Karpas-422 (cell line): ENCODE measurements at regions not wholly inside any gene's neighbourhood (a gene's known extent, or its start where the extent isn't known, plus 50 kb on each side); places are given as distances from the start of the nearest gene placed in this dataset.

ENCODE experiments used
- DNase-seq: peaks from one replicate; pipeline ENCODE4 v3.0.0-alpha.2; 2015
- H2AFZ ChIP-seq: fragments of 200-600 bp; sonication (generic); 2 replicates; pipeline ENCODE4 v1.6.1; 2014; ENCODE audit warnings: antibody characterized with exemption, low read length, mixed read lengths
- H3K27ac ChIP-seq: fragments of 200-600 bp; sonication (generic); 2 replicates; pipeline ENCODE4 v1.5.1; 2014; ENCODE audit warnings: mild to moderate bottlenecking, low read length, moderate library complexity
- H3K27me3 ChIP-seq: fragments of 200-600 bp; sonication (generic); 2 replicates; pipeline ENCODE4 v1.6.1; 2014; ENCODE audit warnings: low read length, mixed read lengths
- H3K36me3 ChIP-seq: fragments of 200-600 bp; sonication (generic); 2 replicates; pipeline ENCODE4 v1.6.1; 2014; ENCODE audit warnings: low read length, mixed read lengths; ENCODE audit not compliant: insufficient read depth
- H3K4me1 ChIP-seq: fragments of 200-600 bp; sonication (generic); 2 replicates; pipeline ENCODE4 v1.6.1; 2014; ENCODE audit warnings: mild to moderate bottlenecking, low read length, mixed read lengths
- H3K4me2 ChIP-seq: fragments of 200-600 bp; sonication (generic); 2 replicates; pipeline ENCODE4 v1.6.1; 2014; ENCODE audit warnings: low read length, low read depth, mild to moderate bottlenecking; ENCODE audit not compliant: poor library complexity, severe bottlenecking
- H3K4me3 ChIP-seq: fragments of 200-600 bp; sonication (generic); 2 replicates; pipeline ENCODE4 v1.5.1; 2014; ENCODE audit warnings: mild to moderate bottlenecking, antibody characterized with exemption, low read length, mixed read lengths
- H3K79me2 ChIP-seq: fragments of 200-600 bp; sonication (generic); 2 replicates; pipeline ENCODE4 v1.6.1; 2014; ENCODE audit warnings: mild to moderate bottlenecking, low read length, mixed read lengths
- H3K9ac ChIP-seq: fragments of 200-600 bp; sonication (generic); 2 replicates; pipeline ENCODE4 v1.6.0; 2014; ENCODE audit warnings: low read length
- H3K9me2 ChIP-seq: fragments of 200-600 bp; sonication (generic), shearing (Covaris generic); replicated peaks from 2 replicates; pipeline ENCODE4 v1.6.0; 2014; ENCODE audit warnings: mild to moderate bottlenecking, low read length, moderate library complexity; ENCODE audit not compliant: insufficient read depth
- H3K9me3 ChIP-seq: fragments of 300-700, 200-600 bp; sonication (generic); 2 replicates; pipeline ENCODE4 v1.6.1; 2014; ENCODE audit warnings: low read length, mixed read lengths
- H4K20me1 ChIP-seq: fragments of 200-600 bp; sonication (generic); 2 replicates; pipeline ENCODE4 v1.6.1; 2014; ENCODE audit warnings: mild to moderate bottlenecking, antibody characterized with exemption, low read length, low read depth; ENCODE audit not compliant: insufficient read depth

- H2AFZ ChIP-seq: no peak overlapping the region
- H3K9me3 ChIP-seq: no peaks in the 10 kb centered on the region
- no peak overlapping the region for H3K9ac ChIP-seq
- H3K79me2 ChIP-seq: no peaks in the 10 kb centered on the region
- DNase-seq: no peak
- no peaks in the 10 kb centered on the region for H3K9me2 ChIP-seq
- H3K27me3 ChIP-seq: no peaks in the 10 kb centered on the region
- H3K4me2 ChIP-seq: no peak overlapping the region
- no peaks in the 10 kb centered on the region for H4K20me1 ChIP-seq
- no peaks in the 10 kb centered on the region for H3K4me1 ChIP-seq
- H3K36me3 ChIP-seq: no peaks in the 10 kb centered on the region
- H3K4me3 ChIP-seq: no peak overlapping the region
- no peak overlapping the region for H3K27ac ChIP-seq
Observed at GRCh38 chr17:51536627-51537026, 276.3 kb downstream of the UTP18 start.

- H3K9me3 ChIP-seq: no peaks in the 10 kb centered on the region
- H3K27ac ChIP-seq: no peak overlapping the region
- no peak overlapping the region for H2AFZ ChIP-seq
- H3K4me3 ChIP-seq: no peak overlapping the region
- H3K4me2 ChIP-seq: no peak overlapping the region
- no peak overlapping the region for H3K9ac ChIP-seq
- no peaks in the 10 kb centered on the region for H3K9me2 ChIP-seq
- no peaks in the 10 kb centered on the region for H4K20me1 ChIP-seq
- DNase-seq: no peak
- no peaks in the 10 kb centered on the region for H3K79me2 ChIP-seq
- H3K4me1 ChIP-seq: no peaks in the 10 kb centered on the region
- H3K27me3 ChIP-seq: no peaks in the 10 kb centered on the region
- H3K36me3 ChIP-seq: no peaks in the 10 kb centered on the region
Observed at GRCh38 chr17:51537996-51538550, 277.7 kb downstream of the UTP18 start.

- DNase-seq: no peak
- H4K20me1 ChIP-seq: no peaks in the 10 kb centered on the region
- H3K9me3 ChIP-seq: no peaks in the 10 kb centered on the region
- H3K27ac ChIP-seq: no peak overlapping the region
- no peak overlapping the region for H2AFZ ChIP-seq
- no peak overlapping the region for H3K4me2 ChIP-seq
- no peak overlapping the region for H3K9ac ChIP-seq
- H3K4me1 ChIP-seq: no peaks in the 10 kb centered on the region
- H3K27me3 ChIP-seq: no peaks in the 10 kb centered on the region
- no peaks in the 10 kb centered on the region for H3K9me2 ChIP-seq
- no peak overlapping the region for H3K4me3 ChIP-seq
- no peaks in the 10 kb centered on the region for H3K36me3 ChIP-seq
- H3K79me2 ChIP-seq: no peaks in the 10 kb centered on the region
Observed at GRCh38 chr17:51540151-51540550, 279.8 kb downstream of the UTP18 start.

GRCh38 chr17:51541215-51541614 is 280.9 kb downstream of the UTP18 start:
- DNase-seq: no peak
- H3K4me2 ChIP-seq: no peak overlapping the region
- no peak overlapping the region for H2AFZ ChIP-seq
- no peak overlapping the region for H3K4me3 ChIP-seq
- H3K9ac ChIP-seq: no peak overlapping the region
- no peaks in the 10 kb centered on the region for H3K9me2 ChIP-seq
- H3K79me2 ChIP-seq: no peaks in the 10 kb centered on the region
- H4K20me1 ChIP-seq: no peaks in the 10 kb centered on the region
- H3K27me3 ChIP-seq: no peaks in the 10 kb centered on the region
- H3K27ac ChIP-seq: no peak overlapping the region
- no peaks in the 10 kb centered on the region for H3K36me3 ChIP-seq
- no peaks in the 10 kb centered on the region for H3K4me1 ChIP-seq
- H3K9me3 ChIP-seq: no peaks in the 10 kb centered on the region

- H4K20me1 ChIP-seq: no peaks in the 10 kb centered on the region
- H3K27ac ChIP-seq: no peak overlapping the region
- H3K27me3 ChIP-seq: no peaks in the 10 kb centered on the region
- no peaks in the 10 kb centered on the region for H3K79me2 ChIP-seq
- H3K9ac ChIP-seq: no peak overlapping the region
- no peaks in the 10 kb centered on the region for H3K9me2 ChIP-seq
- H3K4me1 ChIP-seq: no peaks in the 10 kb centered on the region
- DNase-seq: no peak
- H3K4me3 ChIP-seq: no peak overlapping the region
- no peaks in the 10 kb centered on the region for H3K9me3 ChIP-seq
- H3K4me2 ChIP-seq: no peak overlapping the region
- H3K36me3 ChIP-seq: no peaks in the 10 kb centered on the region
- no peak overlapping the region for H2AFZ ChIP-seq
Observed at GRCh38 chr17:51546114-51546513, 285.8 kb downstream of the UTP18 start.

- Histone ChIP-seq H3K4me3 (no peak overlapping the region), H3K4me2 (no peak overlapping the region), H3K79me2 (no peaks in the 10 kb centered on the region), H2AFZ (no peak overlapping the region), H3K4me1 (no peaks in the 10 kb centered on the region), H3K27me3 (no peaks in the 10 kb centered on the region), H3K9me3 (no peaks in the 10 kb centered on the region), H3K27ac (no peak overlapping the region), H3K36me3 (no peaks in the 10 kb centered on the region), H3K9me2 (no peaks in the 10 kb centered on the region), H4K20me1 (no peaks in the 10 kb centered on the region), H3K9ac (no peak overlapping the region)
- DNase-seq: no peak
Observed at GRCh38 chr17:51548125-51548524, 287.8 kb downstream of the UTP18 start.

GRCh38 chr17:51555153-51555552 is 294.8 kb downstream of the UTP18 start:
- Histone ChIP-seq H3K27me3 (no peaks in the 10 kb centered on the region), H3K79me2 (no peaks in the 10 kb centered on the region), H4K20me1 (no peaks in the 10 kb centered on the region), H3K4me2 (no peak overlapping the region), H3K9me2 (no peaks in the 10 kb centered on the region), H3K36me3 (no peaks in the 10 kb centered on the region), H3K4me1 (no peaks in the 10 kb centered on the region), H3K9ac (no peak overlapping the region), H3K27ac (no peak overlapping the region), H3K4me3 (no peak overlapping the region), H2AFZ (no peak overlapping the region), H3K9me3 (no peaks in the 10 kb centered on the region)
- no peak for DNase-seq

- H3K27me3 ChIP-seq: no peaks in the 10 kb centered on the region
- no peak for DNase-seq
Observed at GRCh38 chr17:51559778-51560177, 299.4 kb downstream of the UTP18 start.

GRCh38 chr17:51560398-51560797 is 300.1 kb downstream of the UTP18 start:
- H4K20me1 ChIP-seq: no peaks in the 10 kb centered on the region
- no peaks in the 10 kb centered on the region for H3K36me3 ChIP-seq
- no peaks in the 10 kb centered on the region for H3K9me3 ChIP-seq
- no peak for DNase-seq
- no peak overlapping the region for H2AFZ ChIP-seq
- H3K4me3 ChIP-seq: no peak overlapping the region
- H3K4me2 ChIP-seq: no peak overlapping the region
- no peaks in the 10 kb centered on the region for H3K4me1 ChIP-seq
- no peaks in the 10 kb centered on the region for H3K79me2 ChIP-seq
- no peaks in the 10 kb centered on the region for H3K9me2 ChIP-seq
- no peaks in the 10 kb centered on the region for H3K27me3 ChIP-seq
- no peak overlapping the region for H3K27ac ChIP-seq
- H3K9ac ChIP-seq: no peak overlapping the region

More at GRCh38 chr17:51559778-51560177, 299.4 kb downstream of the UTP18 start:
- no peaks in the 10 kb centered on the region for H3K4me1 ChIP-seq
- no peaks in the 10 kb centered on the region for H4K20me1 ChIP-seq
- H2AFZ ChIP-seq: no peak overlapping the region
- no peaks in the 10 kb centered on the region for H3K9me3 ChIP-seq
- H3K4me2 ChIP-seq: no peak overlapping the region
- no peak overlapping the region for H3K9ac ChIP-seq
- no peaks in the 10 kb centered on the region for H3K9me2 ChIP-seq
- no peak overlapping the region for H3K27ac ChIP-seq
- H3K79me2 ChIP-seq: no peaks in the 10 kb centered on the region
- H3K36me3 ChIP-seq: no peaks in the 10 kb centered on the region
- H3K4me3 ChIP-seq: no peak overlapping the region
